Glutamatergic neuron (in vitro differentiated cells): ENCODE measurements at regions not wholly inside any gene's neighbourhood (a gene's known extent, or its start where the extent isn't known, plus 50 kb on each side); places are given as distances from the start of the nearest gene placed in this dataset.

ENCODE experiments used
- DNase-seq: peaks from one replicate; pipeline ENCODE4 v3.0.0; 2022
- H3K27ac Mint-ChIP-seq: one replicate; pipeline ENCODE4 v1.8.0; 2020; ENCODE audit warnings: mild to moderate bottlenecking, mixed read lengths, inconsistent platforms; ENCODE audit not compliant: unreplicated experiment
- H3K27me3 Mint-ChIP-seq: one replicate; pipeline ENCODE4 v1.8.0; 2020; ENCODE audit warnings: mild to moderate bottlenecking, moderate library complexity, mixed read lengths, inconsistent platforms; ENCODE audit not compliant: unreplicated experiment
- H3K36me3 Mint-ChIP-seq: one replicate; pipeline ENCODE4 v1.8.0; 2020; ENCODE audit warnings: mild to moderate bottlenecking, mixed read lengths, inconsistent platforms; ENCODE audit not compliant: unreplicated experiment
- H3K4me1 Mint-ChIP-seq: one replicate; pipeline ENCODE4 v1.8.0; 2020; ENCODE audit warnings: mild to moderate bottlenecking, low read depth, mixed read lengths, inconsistent platforms; ENCODE audit not compliant: unreplicated experiment
- H3K4me3 Mint-ChIP-seq: one replicate; pipeline ENCODE4 v1.8.0; 2020; ENCODE audit warnings: mild to moderate bottlenecking, mixed read lengths, inconsistent platforms; ENCODE audit not compliant: unreplicated experiment
- H3K9me3 Mint-ChIP-seq: one replicate; pipeline ENCODE4 v1.8.0; 2020; ENCODE audit warnings: mild to moderate bottlenecking, moderate library complexity, mixed read lengths, inconsistent platforms; ENCODE audit not compliant: unreplicated experiment
- CTCF ChIP-seq: fragments of 200-600 bp; sonication (generic); IDR thresholded peaks from one replicate; pipeline ENCODE4 v1.5.0; 2021; ENCODE audit not compliant: partially characterized antibody, unreplicated experiment

GRCh38 chr15:29533647-29534046 lies 264.0 kb upstream of the NSMCE3 start:
- Mint-ChIP-seq H3K4me3 (no peak overlapping the region), H3K27ac (no peak overlapping the region), H3K4me1 (no peaks in the 10 kb centered on the region), H3K27me3 (peaks cover 2% of the 10 kb centered on the region), H3K36me3 (no peaks in the 10 kb centered on the region), H3K9me3 (peaks cover 2% of the 10 kb centered on the region)
- no peak for DNase-seq
- TF ChIP-seq CTCF: no peak

- no peak for DNase-seq
- no peaks in the 10 kb centered on the region for H3K27me3 Mint-ChIP-seq
- no peaks in the 10 kb centered on the region for H3K4me1 Mint-ChIP-seq
- H3K4me3 Mint-ChIP-seq: no peak overlapping the region
- H3K9me3 Mint-ChIP-seq: peaks cover 2% of the 10 kb centered on the region
- no peak for TF ChIP-seq CTCF
- H3K27ac Mint-ChIP-seq: no peak overlapping the region
- no peaks in the 10 kb centered on the region for H3K36me3 Mint-ChIP-seq
Observed at GRCh38 chr15:29532296-29532695, 262.7 kb upstream of the NSMCE3 start.

- H3K27ac Mint-ChIP-seq: no peak overlapping the region
- H3K4me3 Mint-ChIP-seq: no peak overlapping the region
- H3K36me3 Mint-ChIP-seq: no peaks in the 10 kb centered on the region
- H3K4me1 Mint-ChIP-seq: no peaks in the 10 kb centered on the region
- no peak for DNase-seq
- no peaks in the 10 kb centered on the region for H3K27me3 Mint-ChIP-seq
- H3K9me3 Mint-ChIP-seq: peaks cover 2% of the 10 kb centered on the region
- TF ChIP-seq CTCF: no peak
Observed at GRCh38 chr15:29530966-29531365, 261.3 kb upstream of the NSMCE3 start.

- peaks cover 2% of the 10 kb centered on the region for H3K9me3 Mint-ChIP-seq
- H3K4me3 Mint-ChIP-seq: no peak overlapping the region
- no peaks in the 10 kb centered on the region for H3K36me3 Mint-ChIP-seq
- H3K27me3 Mint-ChIP-seq: no peaks in the 10 kb centered on the region
- no peaks in the 10 kb centered on the region for H3K4me1 Mint-ChIP-seq
- no peak for TF ChIP-seq CTCF
- no peak overlapping the region for H3K27ac Mint-ChIP-seq
- no peak for DNase-seq
Observed at GRCh38 chr15:29529043-29529442, 259.4 kb upstream of the NSMCE3 start.

GRCh38 chr15:29528276-29528675 lies 258.7 kb upstream of the NSMCE3 start:
- H3K4me3 Mint-ChIP-seq: no peak overlapping the region
- H3K27me3 Mint-ChIP-seq: no peaks in the 10 kb centered on the region
- no peaks in the 10 kb centered on the region for H3K4me1 Mint-ChIP-seq
- no peak for TF ChIP-seq CTCF
- H3K9me3 Mint-ChIP-seq: peaks cover 2% of the 10 kb centered on the region
- H3K36me3 Mint-ChIP-seq: no peaks in the 10 kb centered on the region
- no peak for DNase-seq
- H3K27ac Mint-ChIP-seq: no peak overlapping the region
